ENCODE measurements at regions not wholly inside any gene's neighbourhood (a gene's known extent, or its start where the extent isn't known, plus 50 kb on each side); places are given as distances from the start of the nearest gene placed in this dataset.

GRCh38 chr4:4740071-4740470 lies 119.4 kb upstream of the MSX1 start:
- ATAC-seq (no peak), DNase-seq (no peak)
- no peaks in the 10 kb centered on the region for H3K9me3 ChIP-seq
- H3K27ac ChIP-seq, result no peak overlapping the region
- H3K27me3 ChIP-seq, result no peaks in the 10 kb centered on the region
- no peak overlapping the region for H3K4me3 ChIP-seq
- intact Hi-C loops (cut with DNase I), result no loop called here
- H3K36me3 ChIP-seq, result no peaks in the 10 kb centered on the region
- TF ChIP-seq, protein P1, sequence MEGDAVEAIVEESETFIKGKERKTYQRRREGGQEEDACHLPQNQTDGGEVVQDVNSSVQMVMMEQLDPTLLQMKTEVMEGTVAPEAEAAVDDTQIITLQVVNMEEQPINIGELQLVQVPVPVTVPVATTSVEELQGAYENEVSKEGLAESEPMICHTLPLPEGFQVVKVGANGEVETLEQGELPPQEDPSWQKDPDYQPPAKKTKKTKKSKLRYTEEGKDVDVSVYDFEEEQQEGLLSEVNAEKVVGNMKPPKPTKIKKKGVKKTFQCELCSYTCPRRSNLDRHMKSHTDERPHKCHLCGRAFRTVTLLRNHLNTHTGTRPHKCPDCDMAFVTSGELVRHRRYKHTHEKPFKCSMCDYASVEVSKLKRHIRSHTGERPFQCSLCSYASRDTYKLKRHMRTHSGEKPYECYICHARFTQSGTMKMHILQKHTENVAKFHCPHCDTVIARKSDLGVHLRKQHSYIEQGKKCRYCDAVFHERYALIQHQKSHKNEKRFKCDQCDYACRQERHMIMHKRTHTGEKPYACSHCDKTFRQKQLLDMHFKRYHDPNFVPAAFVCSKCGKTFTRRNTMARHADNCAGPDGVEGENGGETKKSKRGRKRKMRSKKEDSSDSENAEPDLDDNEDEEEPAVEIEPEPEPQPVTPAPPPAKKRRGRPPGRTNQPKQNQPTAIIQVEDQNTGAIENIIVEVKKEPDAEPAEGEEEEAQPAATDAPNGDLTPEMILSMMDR (IDR thresholded peaks at IDR 0.05), result no peak
- H3K4me1 ChIP-seq, result no peaks in the 10 kb centered on the region

- TF ChIP-seq, protein P1 (IDR thresholded peaks at IDR 0.05), result no peak
- ATAC-seq (no peak), DNase-seq (no peak)
- intact Hi-C loops (cut with DNase I), result no loop called here
- H3K27me3 ChIP-seq, result no peaks in the 10 kb centered on the region
- no peaks in the 10 kb centered on the region for H3K4me1 ChIP-seq
- no peaks in the 10 kb centered on the region for H3K9me3 ChIP-seq
- H3K36me3 ChIP-seq, result no peaks in the 10 kb centered on the region
- no peak overlapping the region for H3K27ac ChIP-seq
- H3K4me3 ChIP-seq, result no peak overlapping the region
These were observed 123.6 kb upstream of the MSX1 start for GRCh38 chr4:4735870-4736269.

GRCh38 chr4:4735136-4735750 lies 124.2 kb upstream of the MSX1 start:
- no peak for ATAC-seq
- Histone ChIP-seq H3K27ac (no peak overlapping the region), H3K4me3 (no peak overlapping the region), H3K4me1 (no peaks in the 10 kb centered on the region), H3K36me3 (no peaks in the 10 kb centered on the region), H3K27me3 (no peaks in the 10 kb centered on the region), H3K9me3 (no peaks in the 10 kb centered on the region)
- intact Hi-C loops (cut with DNase I), result no loop called here
- DNase-seq, result no peak
- TF ChIP-seq, protein P1 (IDR thresholded peaks at IDR 0.05), result no peak

DNA sequence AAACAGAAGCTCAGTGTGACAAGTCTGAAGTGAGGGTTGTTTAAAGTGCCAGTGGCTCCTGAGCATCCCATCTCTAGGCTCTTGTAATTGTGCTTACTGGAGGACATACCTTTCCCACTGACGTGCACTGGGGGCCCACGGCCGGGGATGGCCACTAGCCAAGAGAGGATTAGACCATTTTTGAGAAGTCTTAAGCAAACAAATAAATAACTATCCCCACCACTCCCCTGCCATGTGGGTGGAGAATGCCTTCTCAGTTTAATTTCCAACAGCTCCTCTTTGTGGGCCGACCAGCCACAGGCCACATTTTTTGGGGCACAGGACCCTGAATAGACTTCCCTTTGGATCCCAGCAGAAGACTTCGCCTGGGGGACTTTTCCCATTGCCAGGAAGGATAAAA lies 125.0 kb upstream of the MSX1 start:
- TF ChIP-seq, protein P1 (IDR thresholded peaks at IDR 0.05), result no peak
- H3K27ac ChIP-seq, result no peak overlapping the region
- no peaks in the 10 kb centered on the region for H3K9me3 ChIP-seq
- ATAC-seq, result no peak
- intact Hi-C loops (cut with DNase I), result no loop called here
- no peaks in the 10 kb centered on the region for H3K36me3 ChIP-seq
- no peaks in the 10 kb centered on the region for H3K4me1 ChIP-seq
- DNase-seq, result no peak
- no peak overlapping the region for H3K4me3 ChIP-seq
- no peaks in the 10 kb centered on the region for H3K27me3 ChIP-seq

DNA sequence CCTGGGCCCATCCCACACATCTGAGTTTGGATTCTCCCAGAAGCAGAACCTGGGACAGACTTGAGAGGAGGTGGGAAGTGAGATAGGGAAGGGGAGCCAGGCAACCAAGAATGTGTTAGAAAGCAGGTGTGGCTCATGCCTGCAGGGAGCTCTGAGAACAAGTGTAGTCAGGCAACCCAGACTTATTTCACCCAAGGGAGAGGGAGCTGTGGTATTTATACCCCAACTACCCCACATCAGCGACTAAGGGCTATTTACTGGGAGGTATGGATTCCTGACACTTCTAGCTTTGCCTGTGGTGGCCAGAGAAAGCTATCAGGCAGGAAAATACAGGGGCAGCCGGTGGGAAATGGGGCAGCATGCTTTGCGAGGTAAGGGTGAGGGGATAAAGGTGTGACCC lies 125.8 kb upstream of the MSX1 start:
- no peaks in the 10 kb centered on the region for H3K9me3 ChIP-seq

More for the DNA sequence above, 125.8 kb upstream of the MSX1 start:
- H3K27me3 ChIP-seq, result no peaks in the 10 kb centered on the region
- no peak for ATAC-seq
- no peak overlapping the region for H3K27ac ChIP-seq
- no peaks in the 10 kb centered on the region for H3K4me1 ChIP-seq
- intact Hi-C loops (cut with DNase I), result no loop called here
- TF ChIP-seq, protein P1 (IDR thresholded peaks at IDR 0.05), result no peak
- no peaks in the 10 kb centered on the region for H3K36me3 ChIP-seq
- H3K4me3 ChIP-seq, result no peak overlapping the region
- DNase-seq, result no peak

Data from upper lobe of right lung (tissue), 1 donor.